Naive thymus-derived CD4-positive, alpha-beta T cell (primary cell): ENCODE measurements at regions not wholly inside any gene's neighbourhood (a gene's known extent, or its start where the extent isn't known, plus 50 kb on each side); places are given as distances from the start of the nearest gene placed in this dataset.

Experiments
- ATAC-seq: fragments of 150-1000 bp; cut with Tn5 transposase; 2 replicates; pipeline ENCODE4 v1.10.0; 2021; ENCODE audit warnings: mild to moderate bottlenecking, moderate library complexity
- CTCF ChIA-PET: fragments of 350-600 bp; sonication (Branson Sonifier 250); formaldehyde crosslinking; loops from one replicate; lab custom pipeline; 2021; ENCODE audit warnings: antibody characterized with exemption; lab: Charles Lee
- POLR2A ChIA-PET: fragments of 350-600 bp; sonication (Branson Sonifier 250); formaldehyde crosslinking; loops from one replicate; lab custom pipeline; 2021; ENCODE audit warnings: antibody characterized with exemption, inconsistent platforms; lab: Charles Lee
- DNase-seq, 9 donors: peaks; one replicate each; pipeline versions ENCODE4 v3.0.0 to v3.0.0-alpha.2; 2020 to 2022; ENCODE audit warnings: mixed read lengths in 1 of 9
- H3K27ac ChIP-seq: one replicate; pipeline ENCODE4 v1.7.0; 2013; ENCODE audit warnings: mild to moderate bottlenecking, low read depth, low read length, moderate library complexity
- H3K27me3 ChIP-seq, 2 donors: one replicate each; pipeline ENCODE4 v1.7.0; 2013; ENCODE audit warnings: low read length in 2 of 2, mild to moderate bottlenecking in 2 of 2, moderate library complexity in 2 of 2; ENCODE audit not compliant: control insufficient read depth in 2 of 2, insufficient read depth in 2 of 2
- H3K36me3 ChIP-seq, 3 experiments: 1 replicate in 2 of 3; 2 replicates in 1 of 3; pipeline ENCODE4 v1.7.0; 2013; ENCODE audit warnings: low read length in 3 of 3, mild to moderate bottlenecking in 3 of 3, moderate library complexity in 1 of 3; ENCODE audit not compliant: insufficient read depth in 3 of 3, control insufficient read depth in 2 of 3
- H3K4me1 ChIP-seq, 2 donors: one replicate each; pipeline ENCODE4 v1.7.0; 2013; ENCODE audit warnings: low read length in 2 of 2, mild to moderate bottlenecking in 2 of 2, moderate library complexity in 1 of 2; ENCODE audit not compliant: control insufficient read depth in 2 of 2, insufficient read depth in 2 of 2
- H3K4me3 ChIP-seq: 2 replicates; pipeline ENCODE4 v1.7.0; 2013; ENCODE audit warnings: mild to moderate bottlenecking, low read length
- H3K9me3 ChIP-seq, 3 experiments: 1 replicate in 2 of 3; 2 replicates in 1 of 3; pipeline ENCODE4 v1.7.0; 2013; ENCODE audit warnings: low read length in 3 of 3; ENCODE audit not compliant: control insufficient read depth in 2 of 3
- H3K27ac Mint-ChIP-seq, 9 donors: one replicate each; pipeline ENCODE4 v1.8.0; 2020 to 2022; ENCODE audit warnings: mixed read lengths in 9 of 9, mild to moderate bottlenecking in 8 of 9, moderate library complexity in 5 of 9, inconsistent platforms in 2 of 9
- H3K27me3 Mint-ChIP-seq, 5 donors: one replicate each; pipeline ENCODE4 v1.8.0; 2021 to 2022; ENCODE audit warnings: mixed read lengths in 5 of 5, mild to moderate bottlenecking in 1 of 5
- H3K36me3 Mint-ChIP-seq, 5 donors: one replicate each; pipeline ENCODE4 v1.8.0; 2020 to 2022; ENCODE audit warnings: mixed read lengths in 5 of 5, mild to moderate bottlenecking in 3 of 5, inconsistent platforms in 1 of 5
- H3K4me1 Mint-ChIP-seq, 7 donors: one replicate each; pipeline ENCODE4 v1.8.0; 2020 to 2022; ENCODE audit warnings: mixed read lengths in 7 of 7, mild to moderate bottlenecking in 3 of 7, inconsistent platforms in 1 of 7
- H3K4me3 Mint-ChIP-seq, 10 donors: one replicate each; pipeline ENCODE4 v1.8.0; 2020 to 2022; ENCODE audit warnings: mild to moderate bottlenecking in 10 of 10, mixed read lengths in 10 of 10, moderate library complexity in 6 of 10, inconsistent platforms in 2 of 10
- H3K9me3 Mint-ChIP-seq, 11 donors: one replicate each; pipeline ENCODE4 v1.8.0; 2020 to 2022; ENCODE audit warnings: mixed read lengths in 11 of 11, mild to moderate bottlenecking in 4 of 11, inconsistent platforms in 1 of 11, moderate library complexity in 1 of 11
- intact Hi-C, 2 donors: fragments of 100-400 bp; cut with micrococcal nuclease; formaldehyde crosslinking; loops; one replicate each; pipeline ENCODE4 v1.15.1; 2023

- Histone ChIP-seq H3K4me3 (no peak overlapping the region), H3K27ac (no peak overlapping the region), H3K4me1 (no peaks in the 10 kb centered on the region), H3K27me3 (no peaks in the 10 kb centered on the region), H3K9me3 (no peaks in the 10 kb centered on the region), H3K36me3 (no peaks in the 10 kb centered on the region)
- Mint-ChIP-seq H3K9me3 (peaks cover 0 to 8% (median 0%) of the 10 kb centered on the region in 11 donors), H3K36me3 (peaks cover 0 to 5% (median 0%) of the 10 kb centered on the region in 5 donors), H3K27me3 (peaks cover 2 to 38% (median 16%) of the 10 kb centered on the region in 5 donors), H3K4me1 (no peaks in the 10 kb centered on the region), H3K4me3 (no peak overlapping the region), H3K27ac (no peak overlapping the region)
- intact Hi-C loops = no loop called here
- ChIA-PET CTCF (no interaction called here), POLR2A (no interaction called here)
- DNase-seq = no peak
- no peak for ATAC-seq
Observed at GRCh38 chr1:34270181-34270580, 93.5 kb downstream of the C1orf94 start.

DNA sequence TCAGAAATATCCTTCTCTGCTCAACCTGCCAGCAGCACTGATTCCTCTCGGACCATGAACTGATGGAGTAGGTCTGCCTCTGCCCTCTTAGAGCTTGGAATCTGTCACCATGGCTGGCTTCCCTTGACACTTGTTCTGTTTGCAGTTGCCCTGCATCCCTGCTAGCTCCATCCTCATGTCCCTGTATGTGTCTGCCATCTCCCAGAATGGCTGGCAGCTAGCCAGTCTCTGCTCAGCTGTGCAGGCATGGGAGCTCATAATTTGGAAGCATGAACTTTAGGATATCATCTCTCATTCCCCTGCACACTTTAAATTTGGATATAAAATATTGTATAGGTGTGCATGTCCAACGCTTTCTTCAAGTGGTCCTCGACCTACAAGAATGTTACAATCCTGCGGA is 95.4 kb downstream of the C1orf94 start:
- Histone ChIP-seq H3K4me3 (no peak overlapping the region), H3K27me3 (no peaks in the 10 kb centered on the region), H3K27ac (no peak overlapping the region), H3K36me3 (no peaks in the 10 kb centered on the region), H3K4me1 (no peaks in the 10 kb centered on the region), H3K9me3 (no peaks in the 10 kb centered on the region)
- peaks cover 0 to 5% (median 0%) of the 10 kb centered on the region in 5 donors for H3K36me3 Mint-ChIP-seq
- intact Hi-C loops = no loop called here
- CTCF ChIA-PET = no interaction called here
- no peak overlapping the region for H3K27ac Mint-ChIP-seq
- H3K4me1 Mint-ChIP-seq = no peaks in the 10 kb centered on the region
- H3K27me3 Mint-ChIP-seq = peaks cover 2 to 25% (median 11%) of the 10 kb centered on the region in 5 donors
- ATAC-seq (no peak), DNase-seq (no peak)
- peaks cover 0 to 8% (median 0%) of the 10 kb centered on the region in 11 donors for H3K9me3 Mint-ChIP-seq
- H3K4me3 Mint-ChIP-seq = no peak overlapping the region
- POLR2A ChIA-PET = no interaction called here

GRCh38 chr1:34275150-34275549 is 98.4 kb downstream of the C1orf94 start:
- no peaks in the 10 kb centered on the region for H3K4me1 ChIP-seq
- CTCF ChIA-PET = no interaction called here
- H3K9me3 ChIP-seq = no peaks in the 10 kb centered on the region
- Mint-ChIP-seq H3K4me3 (no peak overlapping the region), H3K27ac (no peak overlapping the region), H3K9me3 (peaks cover 0 to 1% (median 0%) of the 10 kb centered on the region in 11 donors), H3K4me1 (no peaks in the 10 kb centered on the region), H3K36me3 (no peaks in the 10 kb centered on the region), H3K27me3 (peaks cover 0 to 12% (median 9%) of the 10 kb centered on the region in 5 donors)
- intact Hi-C loops = no loop called here
- ATAC-seq (no peak), DNase-seq (no peak)
- no peak overlapping the region for H3K4me3 ChIP-seq
- H3K27me3 ChIP-seq = no peaks in the 10 kb centered on the region
- H3K36me3 ChIP-seq = no peaks in the 10 kb centered on the region
- no peak overlapping the region for H3K27ac ChIP-seq
- POLR2A ChIA-PET = no interaction called here

DNA sequence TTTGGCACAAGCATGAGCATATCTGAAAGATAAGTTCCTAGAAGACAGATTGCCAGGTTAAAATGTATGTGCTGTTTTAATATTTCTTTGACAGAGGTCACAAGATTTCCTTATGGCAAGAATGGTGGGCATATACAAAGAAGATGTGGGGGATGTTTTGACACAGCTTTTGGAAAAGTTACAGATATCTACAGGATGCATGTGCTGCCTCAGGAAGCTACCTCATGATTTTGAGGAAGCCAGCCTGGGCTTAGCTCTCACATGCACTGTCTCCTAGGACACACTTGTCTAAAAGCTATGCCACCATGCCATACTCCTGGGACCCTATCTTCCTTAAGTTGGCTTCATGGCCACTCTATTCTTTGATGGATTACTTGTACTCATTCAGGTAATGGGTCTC is 99.9 kb downstream of the C1orf94 start:
- no peak overlapping the region for H3K4me3 Mint-ChIP-seq
- ChIA-PET CTCF (no interaction called here), POLR2A (no interaction called here)

GRCh38 chr1:34277150-34277549 is 100.4 kb downstream of the C1orf94 start:
- no peak for ATAC-seq
- CTCF ChIA-PET = no interaction called here
- intact Hi-C loops = no loop called here

More for the DNA sequence above, 99.9 kb downstream of the C1orf94 start:
- H3K9me3 Mint-ChIP-seq = peaks cover 0 to 2% (median under 1%) of the 10 kb centered on the region in 11 donors
- peaks cover 0 to 16% (median 9%) of the 10 kb centered on the region in 5 donors for H3K27me3 Mint-ChIP-seq
- no peak overlapping the region for H3K4me3 ChIP-seq
- no peaks in the 10 kb centered on the region for H3K36me3 Mint-ChIP-seq
- no peak for ATAC-seq
- no peaks in the 10 kb centered on the region for H3K4me1 Mint-ChIP-seq
- H3K27ac ChIP-seq = no peak overlapping the region
- H3K4me1 ChIP-seq = no peaks in the 10 kb centered on the region
- H3K9me3 ChIP-seq = no peaks in the 10 kb centered on the region
- no peak for DNase-seq
- H3K36me3 ChIP-seq = no peaks in the 10 kb centered on the region
- intact Hi-C loops = no loop called here
- H3K27me3 ChIP-seq = no peaks in the 10 kb centered on the region
- H3K27ac Mint-ChIP-seq = no peak overlapping the region

GRCh38 chr1:34278211-34278610 is 101.5 kb downstream of the C1orf94 start:
- H3K4me1 ChIP-seq = no peaks in the 10 kb centered on the region
- CTCF ChIA-PET = no interaction called here
- no peaks in the 10 kb centered on the region for H3K27me3 ChIP-seq
- Mint-ChIP-seq H3K27ac (no peak overlapping the region), H3K36me3 (no peaks in the 10 kb centered on the region), H3K4me3 (no peak overlapping the region), H3K9me3 (peaks cover 0 to 12% (median 1%) of the 10 kb centered on the region in 11 donors), H3K27me3 (peaks cover 0 to 20% (median 13%) of the 10 kb centered on the region in 5 donors), H3K4me1 (no peaks in the 10 kb centered on the region)
- intact Hi-C loops = no loop called here
- no peak overlapping the region for H3K27ac ChIP-seq
- no peak for DNase-seq
- no peak for ATAC-seq
- H3K4me3 ChIP-seq = no peak overlapping the region
- POLR2A ChIA-PET = no interaction called here
- H3K9me3 ChIP-seq = no peaks in the 10 kb centered on the region
- no peaks in the 10 kb centered on the region for H3K36me3 ChIP-seq

More at GRCh38 chr1:34277150-34277549, 100.4 kb downstream of the C1orf94 start:
- Mint-ChIP-seq H3K4me3 (no peak overlapping the region), H3K9me3 (peaks cover 0 to 6% (median 1%) of the 10 kb centered on the region in 11 donors), H3K27ac (no peak overlapping the region), H3K27me3 (peaks cover 0 to 16% (median 9%) of the 10 kb centered on the region in 5 donors), H3K36me3 (no peaks in the 10 kb centered on the region), H3K4me1 (no peaks in the 10 kb centered on the region)
- no peaks in the 10 kb centered on the region for H3K36me3 ChIP-seq
- no peaks in the 10 kb centered on the region for H3K9me3 ChIP-seq
- no peak overlapping the region for H3K4me3 ChIP-seq
- H3K27me3 ChIP-seq = no peaks in the 10 kb centered on the region
- no peak overlapping the region for H3K27ac ChIP-seq
- no peaks in the 10 kb centered on the region for H3K4me1 ChIP-seq
- POLR2A ChIA-PET = no interaction called here
- DNase-seq = no peak

DNA sequence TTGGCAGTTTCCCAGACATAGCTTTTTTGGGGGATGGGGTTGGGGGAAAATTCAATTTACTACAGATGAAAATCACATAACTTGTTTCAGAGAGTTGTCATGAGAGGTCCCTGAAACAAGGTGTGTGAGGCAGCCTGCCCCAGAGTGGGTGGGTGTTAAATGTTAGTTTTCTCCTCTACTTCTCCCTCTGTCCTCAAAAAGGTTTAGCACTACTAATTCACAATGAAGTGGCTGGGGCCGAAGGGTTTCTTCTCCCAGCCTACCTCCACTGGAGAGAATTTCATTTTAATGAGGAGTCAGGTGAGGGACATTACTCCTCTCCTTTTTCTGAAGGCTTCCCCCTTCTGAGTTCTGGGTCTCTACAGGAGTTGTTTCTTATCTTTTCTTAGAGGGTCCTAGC is 103.3 kb downstream of the C1orf94 start:
- ChIA-PET CTCF (no interaction called here), POLR2A (no interaction called here)
- ATAC-seq (no peak), DNase-seq (no peak)
- H3K36me3 Mint-ChIP-seq = no peaks in the 10 kb centered on the region
- H3K27me3 Mint-ChIP-seq = peaks cover 0 to 33% (median 19%) of the 10 kb centered on the region in 5 donors
- intact Hi-C loops = no loop called here
- H3K4me1 ChIP-seq = no peaks in the 10 kb centered on the region
- H3K27ac Mint-ChIP-seq = no peak overlapping the region
- no peaks in the 10 kb centered on the region for H3K27me3 ChIP-seq
- H3K36me3 ChIP-seq = no peaks in the 10 kb centered on the region
- H3K9me3 Mint-ChIP-seq = peaks cover 0 to 14% (median 1%) of the 10 kb centered on the region in 11 donors
- H3K4me1 Mint-ChIP-seq = no peaks in the 10 kb centered on the region
- no peak overlapping the region for H3K27ac ChIP-seq
- no peak overlapping the region for H3K4me3 ChIP-seq
- no peak overlapping the region for H3K4me3 Mint-ChIP-seq
- no peaks in the 10 kb centered on the region for H3K9me3 ChIP-seq
